Loucy (cell line): ENCODE measurements at regions not wholly inside any gene's neighbourhood (a gene's known extent, or its start where the extent isn't known, plus 50 kb on each side); places are given as distances from the start of the nearest gene placed in this dataset.

Experiments used
- H2AFZ ChIP-seq: fragments of 200-600 bp; sonication (generic); 2 replicates; pipeline ENCODE4 v1.6.0; 2016; ENCODE audit warnings: antibody characterized with exemption, mild to moderate bottlenecking, low read length, moderate library complexity
- H3F3A ChIP-seq: fragments of 200-600 bp; 2 replicates; pipeline ENCODE4 v1.6.0; 2016; ENCODE audit warnings: antibody characterized with exemption, low read depth, mild to moderate bottlenecking
- H3K27me3 ChIP-seq: fragments of 200-600 bp; sonication (generic); 2 replicates; pipeline ENCODE4 v1.6.1; 2014; ENCODE audit warnings: low read length, mild to moderate bottlenecking; ENCODE audit not compliant: insufficient read depth, poor library complexity, severe bottlenecking
- H3K36me3 ChIP-seq: fragments of 200-600 bp; sonication (generic); 2 replicates; pipeline ENCODE4 v1.6.1; 2016; ENCODE audit warnings: low read length; ENCODE audit not compliant: insufficient read depth
- H3K4me1 ChIP-seq: fragments of 200-600 bp; sonication (generic); 2 replicates; pipeline ENCODE4 v1.5.1; 2014; ENCODE audit warnings: low read length, mild to moderate bottlenecking; ENCODE audit not compliant: insufficient read depth, poor library complexity, severe bottlenecking
- H3K4me2 ChIP-seq: fragments of 200-600 bp; sonication (generic); 2 replicates; pipeline ENCODE4 v1.6.0; 2014; ENCODE audit warnings: antibody characterized with exemption, low read length, low read depth, mild to moderate bottlenecking; ENCODE audit not compliant: poor library complexity, severe bottlenecking
- H3K4me3 ChIP-seq: fragments of 200-600 bp; sonication (generic); 2 replicates; pipeline ENCODE4 v1.5.1; 2014; ENCODE audit warnings: low read length, mild to moderate bottlenecking, mixed read lengths; ENCODE audit not compliant: poor library complexity, severe bottlenecking
- H3K79me2 ChIP-seq: fragments of 200-600 bp; sonication (generic); 2 replicates; pipeline ENCODE4 v1.6.1; 2014; ENCODE audit warnings: low read length; ENCODE audit not compliant: insufficient read depth
- H3K9ac ChIP-seq: fragments of 200-600 bp; sonication (generic); 2 replicates; pipeline ENCODE4 v1.6.0; 2014; ENCODE audit warnings: mild to moderate bottlenecking, low read depth, low read length, moderate library complexity; ENCODE audit not compliant: poor library complexity, severe bottlenecking
- H3K9me2 ChIP-seq: fragments of 200-600 bp; sonication (generic); replicated peaks from 2 replicates; pipeline ENCODE4 v1.6.1; 2016; ENCODE audit warnings: low read depth, low read length, mixed read lengths
- H3K9me3 ChIP-seq: fragments of 200-600 bp; sonication (generic); 2 replicates; pipeline ENCODE4 v1.6.1; 2014; ENCODE audit warnings: mild to moderate bottlenecking, antibody characterized with exemption, low read length, low read depth; ENCODE audit not compliant: insufficient read depth
- H4K20me1 ChIP-seq: fragments of 200-600 bp; sonication (generic); 2 replicates; pipeline ENCODE4 v1.6.0; 2014; ENCODE audit warnings: antibody characterized with exemption, low read length, mild to moderate bottlenecking; ENCODE audit not compliant: insufficient read depth, poor library complexity, severe bottlenecking
- EZH2phosphoT487 ChIP-seq: fragments of 200-600 bp; IDR thresholded peaks from 2 replicates; pipeline ENCODE4 v1.6.1; 2018; ENCODE audit warnings: antibody characterized with exemption, mild to moderate bottlenecking, moderate library complexity, borderline replicate concordance
- TF ChIP-seq, protein P1 (sequence below): fragments of 200-600 bp; sonication (generic); conservative IDR thresholded peaks from 2 replicates; pipeline ENCODE4 v1.5.1; 2014; ENCODE audit warnings: mild to moderate bottlenecking, antibody characterized with exemption, low read length

DNA sequence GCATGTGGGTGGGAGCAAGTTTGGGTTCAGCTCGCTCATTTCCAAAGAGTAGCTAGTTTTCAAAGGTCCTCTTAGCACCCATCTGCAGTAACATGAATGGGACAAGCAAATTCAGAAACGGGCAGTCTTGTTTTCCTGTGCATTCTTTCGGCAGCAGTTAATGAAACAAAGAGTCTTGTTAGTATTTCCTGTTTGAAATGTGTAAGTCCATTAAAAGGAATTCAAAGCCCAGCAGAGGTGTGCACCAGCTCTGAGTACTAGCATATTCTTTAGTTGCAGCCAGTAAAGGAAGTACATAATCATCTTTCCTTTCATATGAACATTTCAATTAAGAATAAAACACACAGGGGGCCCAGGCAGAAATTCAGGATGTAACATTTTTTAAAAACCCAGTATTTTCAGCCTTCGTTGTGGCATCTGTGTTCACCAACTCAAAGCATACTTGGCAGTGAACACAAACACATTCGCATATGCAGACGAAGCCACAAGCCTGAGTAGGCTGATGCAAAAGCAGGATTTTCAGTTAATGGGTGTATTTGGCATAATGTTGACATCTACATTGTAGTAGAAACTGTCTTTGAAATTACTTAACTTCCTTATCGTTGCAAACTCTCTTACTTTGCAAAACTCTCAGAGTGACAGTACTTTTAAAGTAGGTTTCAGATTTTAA lies 570.0 kb upstream of the FLRT2 start:
- no peaks in the 10 kb centered on the region for H3K9me2 ChIP-seq
- no peak overlapping the region for H2AFZ ChIP-seq
- no peaks in the 10 kb centered on the region for H3F3A ChIP-seq
- TF ChIP-seq EZH2phosphoT487: no peak
- TF ChIP-seq, protein P1, sequence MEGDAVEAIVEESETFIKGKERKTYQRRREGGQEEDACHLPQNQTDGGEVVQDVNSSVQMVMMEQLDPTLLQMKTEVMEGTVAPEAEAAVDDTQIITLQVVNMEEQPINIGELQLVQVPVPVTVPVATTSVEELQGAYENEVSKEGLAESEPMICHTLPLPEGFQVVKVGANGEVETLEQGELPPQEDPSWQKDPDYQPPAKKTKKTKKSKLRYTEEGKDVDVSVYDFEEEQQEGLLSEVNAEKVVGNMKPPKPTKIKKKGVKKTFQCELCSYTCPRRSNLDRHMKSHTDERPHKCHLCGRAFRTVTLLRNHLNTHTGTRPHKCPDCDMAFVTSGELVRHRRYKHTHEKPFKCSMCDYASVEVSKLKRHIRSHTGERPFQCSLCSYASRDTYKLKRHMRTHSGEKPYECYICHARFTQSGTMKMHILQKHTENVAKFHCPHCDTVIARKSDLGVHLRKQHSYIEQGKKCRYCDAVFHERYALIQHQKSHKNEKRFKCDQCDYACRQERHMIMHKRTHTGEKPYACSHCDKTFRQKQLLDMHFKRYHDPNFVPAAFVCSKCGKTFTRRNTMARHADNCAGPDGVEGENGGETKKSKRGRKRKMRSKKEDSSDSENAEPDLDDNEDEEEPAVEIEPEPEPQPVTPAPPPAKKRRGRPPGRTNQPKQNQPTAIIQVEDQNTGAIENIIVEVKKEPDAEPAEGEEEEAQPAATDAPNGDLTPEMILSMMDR: no peak
- no peak overlapping the region for H3K4me2 ChIP-seq
- H3K27me3 ChIP-seq: no peaks in the 10 kb centered on the region
- no peaks in the 10 kb centered on the region for H3K4me1 ChIP-seq
- H3K79me2 ChIP-seq: no peaks in the 10 kb centered on the region
- H3K4me3 ChIP-seq: no peak overlapping the region
- H3K9me3 ChIP-seq: no peaks in the 10 kb centered on the region
- H3K36me3 ChIP-seq: no peaks in the 10 kb centered on the region
- H4K20me1 ChIP-seq: no peaks in the 10 kb centered on the region
- no peak overlapping the region for H3K9ac ChIP-seq

DNA sequence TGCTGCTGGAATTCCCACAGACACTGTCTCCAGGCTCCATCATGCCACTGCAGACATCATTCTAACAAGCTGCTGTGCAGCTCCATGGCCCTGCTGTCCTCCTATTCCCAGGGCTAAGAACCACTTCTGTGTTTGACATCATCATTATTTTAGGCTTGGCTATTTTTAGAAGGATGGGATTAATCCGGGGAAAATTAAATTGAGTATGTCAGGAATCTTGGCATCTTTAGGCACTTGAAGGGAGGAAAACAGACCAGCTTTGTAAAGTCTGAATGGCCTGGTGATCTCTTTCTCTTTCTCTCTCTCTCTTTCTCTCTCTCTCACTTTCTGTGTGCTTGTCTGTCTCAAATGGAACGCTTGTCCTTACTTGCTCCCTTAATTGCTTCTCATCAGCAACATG lies 568.3 kb upstream of the FLRT2 start:
- H3K27me3 ChIP-seq: no peaks in the 10 kb centered on the region
- TF ChIP-seq EZH2phosphoT487: no peak
- TF ChIP-seq, protein P1: no peak
- no peaks in the 10 kb centered on the region for H3K4me1 ChIP-seq
- H4K20me1 ChIP-seq: no peaks in the 10 kb centered on the region
- H3K9me3 ChIP-seq: no peaks in the 10 kb centered on the region
- no peaks in the 10 kb centered on the region for H3K79me2 ChIP-seq
- H2AFZ ChIP-seq: no peak overlapping the region
- H3K36me3 ChIP-seq: no peaks in the 10 kb centered on the region
- no peak overlapping the region for H3K9ac ChIP-seq
- H3F3A ChIP-seq: no peaks in the 10 kb centered on the region
- no peaks in the 10 kb centered on the region for H3K9me2 ChIP-seq
- H3K4me3 ChIP-seq: no peak overlapping the region
- H3K4me2 ChIP-seq: no peak overlapping the region

GRCh38 chr14:84963518-84963917 lies 566.4 kb upstream of the FLRT2 start:
- Histone ChIP-seq H3K4me3 (no peak overlapping the region), H2AFZ (no peak overlapping the region), H3K9me2 (no peaks in the 10 kb centered on the region), H3K9ac (no peak overlapping the region), H3K4me2 (no peak overlapping the region), H3K4me1 (no peaks in the 10 kb centered on the region), H3K36me3 (no peaks in the 10 kb centered on the region), H3K9me3 (no peaks in the 10 kb centered on the region), H3K27me3 (no peaks in the 10 kb centered on the region), H3K79me2 (no peaks in the 10 kb centered on the region), H4K20me1 (no peaks in the 10 kb centered on the region), H3F3A (no peaks in the 10 kb centered on the region)
- TF ChIP-seq, protein P1: no peak
- TF ChIP-seq EZH2phosphoT487: no peak
